ENCODE measurements at regions not wholly inside any gene's neighbourhood (a gene's known extent, or its start where the extent isn't known, plus 50 kb on each side); places are given as distances from the start of the nearest gene placed in this dataset.
"Not testable (repeated sequence)": the region's sequence is repeated elsewhere in the genome, so short reads cannot be mapped to it uniquely, and the experiment has no call there.

- TF ChIP-seq CTCF (IDR thresholded peaks at IDR 0.05; ENCODE audit: low read depth, low read length); POLR2A (IDR thresholded peaks at IDR 0.05; ENCODE audit: extremely low read depth, insufficient read length): not testable (repeated sequence)
These were observed 73.3 kb upstream of the NBPF9 start for GRCh38 chr1:149176453-149177316.
